GM21717 (cell line): ENCODE measurements at regions not wholly inside any gene's neighbourhood (a gene's known extent, or its start where the extent isn't known, plus 50 kb on each side); places are given as distances from the start of the nearest gene placed in this dataset.

Experiments
- ATAC-seq: cut with Tn5 transposase; IDR thresholded peaks from one replicate; pipeline ENCODE4 v1.9.1; 2021; ENCODE audit warnings: mild to moderate bottlenecking, moderate library complexity; ENCODE audit not compliant: unreplicated experiment

GRCh38 chr16:85416228-85417109 is 196.7 kb upstream of the GSE1 start:
- no peak for ATAC-seq

DNA sequence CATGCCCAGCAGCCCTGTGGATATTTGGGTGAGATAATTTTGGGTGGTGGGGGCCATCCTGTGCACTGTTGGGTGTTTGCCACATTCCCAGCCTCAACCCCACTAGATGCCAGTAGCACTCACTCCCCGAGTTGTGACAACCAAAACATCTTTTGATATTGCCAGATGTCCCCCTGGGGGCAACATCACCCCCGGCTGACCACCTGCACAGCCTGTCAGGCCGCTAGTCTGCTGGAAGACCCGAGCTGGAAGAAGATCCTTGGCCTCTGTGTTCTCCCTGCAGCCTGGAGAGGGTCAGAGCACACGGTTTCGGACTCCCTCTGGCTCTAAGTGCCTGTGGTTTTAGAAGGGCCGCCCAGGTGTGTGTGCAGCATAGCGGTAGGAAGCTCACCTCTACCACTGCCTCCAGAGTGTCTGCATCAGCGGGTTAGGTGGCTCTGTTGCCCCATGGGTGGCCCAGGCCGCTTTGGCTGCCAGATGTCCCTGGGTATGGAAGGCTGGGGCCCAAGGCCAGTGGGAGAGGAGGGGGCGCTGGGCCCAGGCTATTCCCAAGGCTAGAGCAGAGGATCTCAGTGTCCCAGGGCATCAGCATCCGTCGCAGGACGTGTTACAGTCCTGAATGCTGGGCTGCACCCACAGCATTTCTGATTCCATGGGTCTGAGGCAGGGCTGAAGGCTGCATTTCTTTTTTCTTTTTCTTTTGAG is 195.8 kb upstream of the GSE1 start:
- no peak for ATAC-seq

DNA sequence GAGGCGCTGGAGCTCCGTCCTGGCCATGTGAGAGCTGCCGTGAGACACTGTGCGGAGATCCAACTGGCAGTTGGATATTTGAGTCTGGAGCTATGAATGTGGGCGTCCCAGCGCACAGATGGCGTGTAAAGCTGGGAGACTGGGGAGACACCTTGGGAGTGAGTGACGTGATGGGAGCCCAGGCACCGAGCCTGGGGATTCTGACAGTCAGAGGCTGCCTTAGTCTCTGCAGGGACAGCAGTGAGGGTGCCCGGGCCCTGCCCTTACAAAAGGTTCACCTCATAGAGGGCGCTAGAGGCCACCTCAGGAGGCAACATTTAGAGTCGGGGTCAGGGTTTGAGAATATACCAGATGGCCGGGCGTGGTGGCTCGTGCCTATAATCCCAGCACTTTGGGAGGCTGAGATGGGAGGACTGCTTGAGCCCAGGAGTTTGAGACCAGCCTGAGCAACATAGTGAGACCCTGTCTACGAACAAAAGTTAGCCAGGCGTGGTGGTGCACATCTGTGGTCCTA is 194.1 kb upstream of the GSE1 start:
- no peak for ATAC-seq

GRCh38 chr16:85419503-85420408 is 193.4 kb upstream of the GSE1 start:
- no peak for ATAC-seq

DNA sequence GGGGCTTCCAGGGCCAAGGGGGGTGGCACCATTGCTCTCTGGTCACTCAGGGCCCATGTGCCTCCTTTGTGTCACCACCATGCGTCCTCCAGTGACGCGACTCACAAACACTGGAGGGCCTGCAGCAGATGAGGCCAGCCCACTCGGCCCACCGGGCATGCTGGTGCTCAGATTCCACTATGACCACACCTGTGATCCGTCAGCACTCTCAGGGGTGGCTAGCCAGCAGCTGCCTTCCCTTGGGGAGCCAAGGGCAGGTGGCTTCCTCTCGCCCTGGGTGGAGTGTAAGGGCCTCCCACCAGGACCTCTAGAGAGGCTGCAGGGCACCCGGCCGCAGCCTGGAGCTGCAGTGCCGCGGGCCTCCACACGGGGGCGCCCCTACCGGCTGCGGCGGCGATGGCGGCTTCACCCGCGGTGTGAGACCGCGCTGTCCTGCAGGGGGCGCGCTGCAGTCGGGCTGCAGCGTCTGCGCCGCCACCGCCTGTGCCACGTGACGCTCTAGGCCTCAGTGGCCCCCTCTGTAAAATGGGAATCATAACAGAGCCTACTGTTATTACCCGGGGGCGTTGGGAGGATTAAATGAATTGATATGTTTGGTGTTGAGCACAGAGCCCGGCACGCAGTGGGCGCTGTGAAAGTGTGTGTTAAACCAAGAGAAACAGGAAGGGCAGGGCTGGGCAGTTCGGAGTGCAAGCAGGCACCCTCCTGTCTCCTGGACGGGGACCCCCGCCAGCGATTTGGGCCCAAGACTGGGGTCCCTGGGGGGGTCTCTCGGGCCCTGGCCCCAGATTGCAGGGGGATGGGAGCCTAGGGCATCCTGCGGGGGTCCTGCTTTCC is 192.4 kb upstream of the GSE1 start:
- peak; percentile 64 for ATAC-seq

- no peak for ATAC-seq
Observed at GRCh38 chr16:85421338-85422195, 191.6 kb upstream of the GSE1 start.

DNA sequence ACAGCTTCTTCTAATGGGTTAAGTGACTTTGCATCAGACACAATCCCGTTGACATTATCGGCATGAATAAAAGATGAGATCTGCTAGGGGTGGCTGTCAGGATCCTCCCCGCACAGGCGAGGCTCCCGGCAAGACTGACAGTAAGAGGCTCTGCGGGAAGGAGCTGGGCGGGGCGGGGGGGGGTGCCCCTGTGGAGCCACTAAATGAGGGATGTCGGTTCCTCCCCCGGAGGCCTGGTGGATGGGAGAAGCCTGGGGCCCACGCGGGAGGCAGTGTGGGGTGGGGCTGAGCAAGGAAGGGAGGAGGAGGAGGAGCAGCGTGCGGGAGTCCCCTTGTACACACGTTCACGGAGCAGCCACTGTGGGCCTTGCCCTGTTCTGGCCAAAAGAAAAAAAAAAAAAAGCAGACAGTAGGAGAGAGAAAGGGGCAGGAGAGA is 190.9 kb upstream of the GSE1 start:
- no peak for ATAC-seq

GRCh38 chr16:85422632-85423550 is 190.2 kb upstream of the GSE1 start:
- no peak for ATAC-seq

DNA sequence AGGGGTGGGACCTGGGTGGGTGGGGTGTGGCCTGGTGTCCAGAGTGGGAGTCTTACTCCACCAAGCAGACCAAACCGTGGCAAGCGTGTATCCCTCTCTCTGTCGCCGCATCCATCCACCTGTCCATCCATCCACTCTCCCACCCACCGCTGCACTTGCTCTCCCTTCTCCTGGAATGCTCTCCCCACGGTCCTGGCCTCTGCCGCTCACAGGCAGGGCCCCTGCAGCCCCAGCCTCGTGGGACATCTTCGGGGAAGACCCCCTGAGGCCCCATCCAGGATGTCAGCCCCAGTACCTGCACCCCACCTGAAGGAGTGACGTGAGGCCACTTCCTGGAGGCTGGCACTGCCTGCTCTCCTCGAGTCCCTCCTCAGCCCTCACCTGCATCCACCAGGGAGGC is 189.5 kb upstream of the GSE1 start:
- ATAC-seq, result no peak

GRCh38 chr16:85424260-85425073 is 188.7 kb upstream of the GSE1 start:
- no peak for ATAC-seq

DNA sequence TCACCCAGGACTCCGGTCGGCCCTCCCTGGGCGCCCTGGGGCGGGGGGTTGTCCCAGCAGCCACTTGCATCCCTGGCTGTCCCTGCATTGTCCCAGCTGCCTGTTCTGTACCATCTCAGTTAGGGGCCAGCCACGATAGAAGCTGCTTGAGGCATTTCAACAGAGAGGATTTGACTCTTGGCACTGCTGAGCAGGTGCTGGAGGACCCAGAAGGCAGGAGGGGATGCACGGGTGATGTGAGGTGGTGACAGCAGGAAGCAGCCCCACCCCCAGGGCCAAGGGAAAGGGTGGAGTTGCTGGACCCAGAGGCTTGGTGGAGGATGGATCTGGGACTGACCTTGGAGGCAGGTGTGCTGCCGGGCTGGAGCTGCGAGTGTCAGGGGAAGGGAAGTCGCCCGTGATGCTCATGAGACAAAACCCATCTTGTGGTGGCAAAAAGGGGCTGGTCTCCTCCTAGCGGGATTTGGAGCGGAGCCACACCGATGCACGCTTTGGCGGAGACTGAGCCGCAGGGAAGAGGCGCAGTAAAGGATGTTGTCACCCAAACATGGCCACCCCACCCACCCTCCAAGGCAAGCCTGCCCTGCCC is 188.0 kb upstream of the GSE1 start:
- ATAC-seq, result no peak

DNA sequence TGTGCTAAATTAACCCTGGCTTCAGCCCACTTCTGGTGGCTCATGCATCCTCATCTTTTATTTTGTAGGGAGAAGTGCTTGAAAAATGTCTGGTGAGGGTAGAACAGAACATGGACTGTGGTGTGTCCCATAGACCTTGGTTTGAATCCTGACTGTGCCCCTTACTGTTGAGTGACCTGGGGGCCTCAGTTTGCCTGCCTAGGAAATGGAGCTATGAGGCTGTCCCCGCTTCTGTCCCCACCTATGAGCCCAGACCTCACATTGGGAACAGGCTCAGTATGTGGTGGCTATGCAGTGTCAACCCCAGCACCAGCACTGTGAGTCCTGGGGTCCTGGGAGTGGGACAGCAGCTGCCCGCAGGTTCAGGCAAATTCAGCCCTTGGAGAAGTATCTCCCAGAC is 186.3 kb upstream of the GSE1 start:
- no peak for ATAC-seq

DNA sequence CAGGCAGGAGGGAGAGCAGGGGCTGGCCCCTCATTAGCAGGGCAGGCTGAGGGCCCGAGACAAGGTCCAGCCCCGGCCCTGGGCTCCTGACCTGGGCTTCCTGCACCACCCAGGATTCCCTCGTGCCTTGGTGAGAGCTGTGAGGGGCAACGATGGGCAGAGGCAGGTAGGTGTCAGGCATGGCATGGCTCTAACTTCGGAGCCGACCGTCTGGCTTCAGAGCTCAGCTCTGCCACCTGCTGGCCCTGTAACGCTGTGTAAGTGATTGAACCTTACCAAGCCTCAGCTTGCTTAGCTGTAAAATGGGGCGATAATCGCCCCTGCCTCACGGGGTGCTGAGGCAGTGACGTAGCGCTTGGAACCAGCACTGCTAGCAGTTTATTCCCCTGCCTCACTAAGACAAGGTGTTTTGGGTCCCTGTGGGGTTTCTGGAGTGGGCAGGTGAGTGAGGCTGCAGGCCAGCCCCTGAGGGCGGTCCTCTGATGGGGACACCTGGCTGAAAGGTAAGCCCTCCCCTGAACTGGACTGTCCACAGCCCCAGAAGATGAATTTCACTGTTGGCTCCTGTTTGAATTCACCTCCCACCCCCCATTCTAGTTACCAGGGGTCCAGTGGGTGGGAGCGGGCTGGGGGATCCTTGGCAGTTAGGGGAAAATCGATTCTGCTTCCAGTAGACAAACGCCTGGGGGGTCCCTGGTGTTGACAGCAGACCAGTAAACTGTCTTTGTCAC is 184.8 kb upstream of the GSE1 start:
- peak; percentile 53 for ATAC-seq

GRCh38 chr16:85428899-85429775 is 184.0 kb upstream of the GSE1 start:
- no peak for ATAC-seq
